ENCODE measurements at regions not wholly inside any gene's neighbourhood (a gene's known extent, or its start where the extent isn't known, plus 50 kb on each side); places are given as distances from the start of the nearest gene placed in this dataset.

- DNase-seq: no peak
These were observed 136.6 kb downstream of the PIK3R1 start for GRCh38 chr5:68352166-68352565.

- DNase-seq: no peak
These were observed 138.0 kb downstream of the PIK3R1 start for GRCh38 chr5:68353605-68354004.

GRCh38 chr5:68354315-68354714, 138.8 kb downstream of the PIK3R1 start:
- DNase-seq: no peak

- no peak for DNase-seq
These were observed 140.7 kb downstream of the PIK3R1 start for GRCh38 chr5:68356216-68356615.

- DNase-seq: no peak
These were observed 141.1 kb downstream of the PIK3R1 start for GRCh38 chr5:68356623-68357022.

GRCh38 chr5:68359699-68360098, 144.1 kb downstream of the PIK3R1 start:
- no peak for DNase-seq

- no peak for DNase-seq
These were observed 146.8 kb downstream of the PIK3R1 start for GRCh38 chr5:68362331-68362730.

GRCh38 chr5:68365889-68366288, 150.3 kb downstream of the PIK3R1 start:
- no peak for DNase-seq

GRCh38 chr5:68367287-68367686, 151.7 kb downstream of the PIK3R1 start:
- DNase-seq: no peak

- no peak for DNase-seq
These were observed 152.2 kb downstream of the PIK3R1 start for GRCh38 chr5:68367717-68368116.

GRCh38 chr5:68368311-68369022, 152.9 kb downstream of the PIK3R1 start:
- no peak for DNase-seq

- DNase-seq: no peak
These were observed 153.4 kb downstream of the PIK3R1 start for GRCh38 chr5:68369023-68369359.

GRCh38 chr5:68369457-68370125, 154.0 kb downstream of the PIK3R1 start:
- peak; percentile 34 for DNase-seq

- DNase-seq: no peak
These were observed 154.6 kb downstream of the PIK3R1 start for GRCh38 chr5:68370196-68370595.

- no peak for DNase-seq
These were observed 156.1 kb downstream of the PIK3R1 start for GRCh38 chr5:68371607-68372006.

- DNase-seq: no peak
These were observed 156.6 kb downstream of the PIK3R1 start for GRCh38 chr5:68372161-68372560.

- no peak for DNase-seq
These were observed 157.5 kb downstream of the PIK3R1 start for GRCh38 chr5:68373050-68373449.

GRCh38 chr5:68374796-68375518, 159.4 kb downstream of the PIK3R1 start:
- no peak for DNase-seq

GRCh38 chr5:68375540-68375939, 160.0 kb downstream of the PIK3R1 start:
- DNase-seq: no peak

- DNase-seq: no peak
These were observed 161.4 kb downstream of the PIK3R1 start for GRCh38 chr5:68376935-68377334.

- DNase-seq: no peak
These were observed 162.2 kb downstream of the PIK3R1 start for GRCh38 chr5:68377733-68378132.

GRCh38 chr5:68378204-68378820, 162.8 kb downstream of the PIK3R1 start:
- DNase-seq: no peak

GRCh38 chr5:68379275-68380036, 163.9 kb downstream of the PIK3R1 start:
- DNase-seq: no peak
